Fibroblast of the conjunctiva (primary cell): ENCODE measurements at regions not wholly inside any gene's neighbourhood (a gene's known extent, or its start where the extent isn't known, plus 50 kb on each side); places are given as distances from the start of the nearest gene placed in this dataset.

Experiments
- DNase-seq: peaks from one replicate; pipeline ENCODE4 v3.0.0-alpha.2; 2010; ENCODE audit warnings: low read depth

DNA sequence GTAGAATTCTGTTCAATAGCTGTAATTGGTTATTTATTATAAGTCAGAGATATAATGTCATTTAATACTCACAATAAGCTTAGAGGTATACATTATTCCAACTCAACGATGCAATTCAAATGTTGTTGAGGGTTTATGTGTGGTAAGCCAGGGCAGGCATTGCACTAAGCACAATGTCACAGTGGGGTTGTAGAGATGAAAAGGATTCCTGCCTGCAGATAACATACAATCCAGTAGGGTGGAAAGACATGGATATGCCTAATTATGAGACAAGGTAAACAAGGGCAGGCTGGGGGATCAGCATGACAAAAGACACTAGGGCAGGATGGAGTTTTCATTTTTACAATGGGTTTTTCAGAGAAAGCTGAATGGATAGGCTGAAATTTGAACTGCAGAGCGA is 98.7 kb upstream of the PALM2AKAP2 start:
- no peak for DNase-seq

DNA sequence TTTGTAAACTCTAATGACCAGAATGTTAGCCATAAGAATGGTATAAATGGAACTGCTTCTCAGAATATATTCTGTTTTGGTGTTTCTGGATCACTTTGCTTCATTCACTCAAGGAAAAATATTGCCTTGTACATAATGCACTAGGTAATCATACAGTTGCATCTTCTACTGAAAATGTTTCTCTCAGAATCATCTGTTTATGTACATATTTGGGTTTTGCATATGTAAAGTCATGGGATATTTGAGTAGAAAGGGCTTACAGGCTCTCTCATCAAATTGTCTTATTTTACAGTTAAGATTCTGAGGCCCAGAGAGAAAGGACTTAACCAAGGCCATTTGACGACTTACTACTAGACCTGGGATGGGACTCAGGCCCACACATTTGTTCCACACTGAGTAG is 97.8 kb upstream of the PALM2AKAP2 start:
- DNase-seq = no peak

DNA sequence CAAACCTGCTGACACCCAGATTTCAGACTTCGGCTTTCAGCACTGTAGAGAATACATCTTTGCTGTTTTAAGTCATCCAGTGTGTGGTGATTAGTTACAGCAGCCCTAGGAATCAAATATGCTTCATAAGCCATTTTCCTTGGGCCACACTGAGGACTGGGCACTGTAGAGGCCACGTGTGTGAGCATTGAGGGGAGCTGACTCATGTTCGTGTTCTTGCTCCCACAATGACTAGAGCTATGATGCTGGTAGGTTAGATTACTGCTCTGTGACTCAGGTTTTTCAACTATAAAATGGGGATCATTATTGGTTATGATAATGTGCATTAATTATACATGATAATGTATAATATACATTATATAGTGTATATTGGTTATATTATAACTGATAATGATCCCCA is 96.5 kb upstream of the PALM2AKAP2 start:
- no peak for DNase-seq

DNA sequence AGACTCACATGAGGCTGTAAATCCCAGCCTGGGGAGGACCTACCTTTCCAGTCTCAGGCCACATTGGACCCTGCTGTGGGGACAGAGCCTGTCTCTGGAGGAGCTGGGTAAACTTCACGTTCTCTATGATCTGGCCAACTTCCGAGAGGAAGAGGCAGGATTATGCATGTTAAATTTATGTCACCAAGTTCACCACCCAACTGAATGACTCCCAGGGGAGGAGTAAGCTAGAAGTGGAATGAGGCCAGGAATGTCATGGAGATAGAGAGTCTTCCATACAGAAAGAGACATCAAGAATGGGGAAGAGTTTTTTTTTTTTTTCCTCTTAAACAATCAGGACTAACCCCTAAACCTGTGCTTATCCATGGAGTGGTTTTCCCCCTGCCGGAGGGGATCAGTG is 90.3 kb upstream of the PALM2AKAP2 start:
- DNase-seq = no peak

DNA sequence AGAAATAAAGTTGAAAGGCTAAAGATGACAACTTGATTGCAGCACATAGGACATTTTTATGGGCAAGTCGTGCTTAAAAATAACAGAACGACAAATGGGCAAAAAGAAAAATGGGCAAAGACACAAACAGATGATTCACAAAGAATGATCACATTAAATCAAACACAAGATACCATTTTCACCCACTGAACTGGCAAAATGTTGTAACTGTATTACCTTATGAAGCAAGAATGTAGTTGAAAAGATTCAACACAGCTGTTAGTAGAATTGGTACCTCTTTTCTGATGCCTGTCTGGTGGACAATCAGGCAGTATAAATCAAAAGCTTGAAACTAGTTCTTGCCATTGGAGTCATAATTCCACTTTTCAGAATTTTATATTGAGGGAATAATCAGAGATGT is 81.0 kb upstream of the PALM2AKAP2 start:
- DNase-seq = no peak

DNA sequence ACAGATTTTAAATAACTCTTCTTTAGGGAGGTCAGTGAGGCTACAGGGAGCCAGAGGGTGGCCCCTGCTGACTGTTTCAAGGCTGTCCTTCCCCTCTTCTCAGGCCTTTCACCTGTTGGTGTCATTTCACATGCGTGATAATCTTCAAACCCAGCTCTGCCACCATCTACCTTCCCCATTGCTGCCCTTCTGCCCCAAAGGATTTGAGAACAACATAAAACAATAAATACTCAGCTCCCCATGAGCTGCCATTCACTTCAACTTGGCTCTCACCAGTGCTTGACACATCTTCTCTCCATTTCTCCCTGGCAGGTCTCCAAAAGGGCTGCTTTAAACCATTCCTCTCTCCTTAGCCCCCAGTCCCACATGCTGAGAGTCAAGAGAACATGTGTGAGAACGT is 75.5 kb upstream of the PALM2AKAP2 start:
- DNase-seq = no peak

DNA sequence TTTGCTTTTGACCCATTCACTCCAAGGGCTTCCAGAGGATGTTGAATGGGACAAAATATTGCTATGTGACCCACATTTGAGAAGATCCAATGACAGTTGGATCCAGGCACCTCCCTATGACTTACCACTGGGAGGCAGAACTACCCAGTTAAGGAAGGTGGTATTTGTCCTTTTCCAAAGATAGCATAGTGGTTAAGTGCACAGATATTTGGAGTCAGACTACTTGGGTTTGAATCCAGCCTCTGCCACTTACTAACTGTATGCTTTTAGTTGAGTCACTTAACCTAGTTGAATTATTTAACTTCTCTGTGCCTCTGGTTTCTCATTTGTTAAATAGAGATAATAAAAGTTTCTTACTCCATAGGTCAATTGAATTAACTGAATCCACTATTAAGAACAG is 74.5 kb upstream of the PALM2AKAP2 start:
- DNase-seq = no peak

DNA sequence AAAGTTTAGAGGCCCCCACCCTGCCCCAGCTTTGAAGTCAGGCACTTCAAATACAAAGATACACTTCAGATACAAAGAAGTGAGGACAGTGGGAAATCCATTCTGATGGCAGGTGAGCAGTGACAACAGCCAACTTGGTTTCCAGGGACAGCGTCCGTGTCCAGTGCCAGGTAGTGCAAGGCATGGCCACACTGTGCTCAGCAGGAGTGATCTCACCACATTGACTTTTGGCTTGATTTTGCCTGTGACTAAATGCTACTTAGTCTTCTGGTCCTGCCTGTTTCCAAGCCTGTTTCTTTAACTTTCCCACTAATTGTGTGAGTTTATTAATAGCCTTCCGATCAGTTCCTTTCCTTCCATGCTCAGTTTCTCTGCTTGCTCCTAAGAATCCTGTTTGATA is 72.6 kb upstream of the PALM2AKAP2 start:
- DNase-seq = no peak

DNA sequence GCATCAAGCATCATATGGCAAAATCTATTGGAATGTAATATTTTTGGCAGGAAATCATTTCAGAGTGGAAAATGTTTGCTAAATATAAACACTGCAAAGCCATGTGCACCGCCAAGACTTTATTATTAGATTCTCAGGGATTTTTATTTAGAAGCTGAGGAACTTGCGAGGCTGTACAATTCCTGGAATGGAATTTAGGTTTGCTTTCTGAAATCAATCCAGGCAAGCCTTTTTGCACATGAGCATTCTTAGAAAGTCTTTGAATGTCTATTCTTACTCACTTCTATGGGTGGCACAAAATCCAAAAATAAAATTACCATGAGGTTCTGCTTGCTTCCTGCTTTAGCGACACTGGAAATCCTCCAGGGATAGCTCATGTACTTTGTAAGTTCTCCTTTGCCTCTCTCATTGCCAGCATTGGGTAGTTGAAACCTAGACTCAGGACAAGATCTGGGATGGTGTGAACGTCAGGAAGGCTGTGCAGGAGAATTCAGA is 71.5 kb upstream of the PALM2AKAP2 start:
- no peak for DNase-seq

DNA sequence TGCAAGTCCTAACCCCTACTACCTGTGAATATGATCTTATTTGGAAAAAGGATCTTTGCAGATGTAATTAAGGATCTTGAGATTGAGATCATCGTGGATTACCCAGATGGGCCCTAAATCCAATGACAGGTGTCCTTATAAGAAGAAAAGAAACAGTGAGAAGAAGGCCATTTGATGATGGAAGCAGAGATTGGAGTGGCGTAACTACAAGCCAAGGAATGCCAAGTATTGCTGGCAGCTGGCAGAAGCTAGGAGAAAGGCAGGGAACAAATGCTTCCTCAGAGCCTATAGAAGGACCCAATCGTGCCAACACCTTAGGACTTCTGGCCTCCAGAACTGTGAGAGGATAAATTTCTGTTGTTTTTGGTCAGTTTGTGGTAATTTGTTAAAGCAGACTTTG is 70.1 kb upstream of the PALM2AKAP2 start:
- no peak for DNase-seq

DNA sequence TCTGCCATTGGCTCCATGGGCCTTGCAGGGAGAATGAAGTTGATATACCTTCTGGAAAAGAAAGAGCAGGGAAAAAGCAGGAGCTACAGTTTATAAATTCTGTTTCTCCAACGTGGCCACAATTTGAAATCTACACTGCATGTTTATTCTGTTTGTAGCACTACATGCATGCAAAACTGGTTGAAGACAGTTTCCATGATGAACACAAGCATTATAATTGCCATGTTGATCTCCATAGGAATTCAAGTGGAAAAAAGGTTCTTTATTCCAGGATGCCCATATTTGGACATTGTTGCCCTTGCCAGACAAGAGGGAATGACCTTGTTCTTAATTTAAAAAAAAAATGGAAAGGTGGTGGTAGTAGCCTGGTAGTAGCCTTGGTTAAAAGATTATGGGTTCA is 69.2 kb upstream of the PALM2AKAP2 start:
- no peak for DNase-seq

DNA sequence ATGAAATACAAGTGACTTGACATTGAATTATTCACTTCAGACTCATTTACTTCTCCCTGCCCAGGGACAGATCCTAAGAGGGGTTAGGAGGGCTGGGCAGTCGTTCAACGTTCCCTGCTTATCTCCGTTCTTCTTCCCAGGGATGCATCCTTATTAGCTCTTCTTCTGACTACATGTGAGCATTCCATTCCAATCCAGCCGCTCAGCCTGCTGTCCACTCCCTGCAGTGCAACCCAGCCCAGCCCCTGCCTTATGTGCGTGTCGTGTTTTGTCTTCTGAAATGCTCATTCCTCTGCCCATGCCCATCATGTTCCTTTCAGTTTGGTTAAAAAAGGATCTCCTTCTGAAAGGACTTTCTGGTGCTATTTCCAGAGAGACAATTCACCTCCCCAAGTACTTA is 64.7 kb upstream of the PALM2AKAP2 start:
- DNase-seq = no peak

DNA sequence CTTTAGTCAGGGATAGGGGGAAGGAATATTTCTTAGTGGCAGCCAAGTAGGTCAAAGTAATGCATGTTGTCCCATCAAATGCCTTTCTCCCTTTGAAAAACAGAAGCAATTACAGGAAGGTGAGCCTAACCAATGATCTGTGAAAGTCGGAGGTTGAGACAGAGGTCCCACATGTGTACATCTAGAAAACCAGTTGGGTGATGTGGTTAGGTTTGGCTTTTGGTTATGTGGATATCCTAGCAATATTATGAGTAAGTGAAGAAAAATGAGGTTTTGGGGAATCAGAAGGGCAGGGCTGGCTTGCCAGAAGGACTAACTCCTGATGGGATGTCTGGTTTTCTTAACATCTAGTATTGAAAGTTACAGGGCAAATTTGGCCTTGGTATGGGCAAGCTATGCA is 63.4 kb upstream of the PALM2AKAP2 start:
- no peak for DNase-seq

DNA sequence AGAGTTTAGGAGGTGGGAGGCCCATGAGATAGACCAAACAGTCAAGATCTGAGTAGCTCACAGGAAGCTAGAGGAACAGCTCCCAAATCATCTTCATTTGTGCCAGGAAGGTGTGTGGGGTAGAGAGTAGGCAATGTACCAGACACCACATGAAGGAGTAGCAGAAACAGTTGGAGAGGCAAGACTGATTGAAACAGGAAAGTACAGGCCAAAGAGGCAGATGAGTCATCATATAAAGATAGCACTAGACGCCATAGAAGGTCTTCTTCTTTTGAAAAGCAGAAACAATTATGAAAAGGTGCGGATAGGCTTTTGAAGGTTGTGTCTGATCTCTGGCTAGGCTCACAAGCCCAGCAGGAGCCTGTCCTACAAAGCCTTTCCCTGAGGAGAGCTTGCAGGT is 62.7 kb upstream of the PALM2AKAP2 start:
- DNase-seq = no peak

DNA sequence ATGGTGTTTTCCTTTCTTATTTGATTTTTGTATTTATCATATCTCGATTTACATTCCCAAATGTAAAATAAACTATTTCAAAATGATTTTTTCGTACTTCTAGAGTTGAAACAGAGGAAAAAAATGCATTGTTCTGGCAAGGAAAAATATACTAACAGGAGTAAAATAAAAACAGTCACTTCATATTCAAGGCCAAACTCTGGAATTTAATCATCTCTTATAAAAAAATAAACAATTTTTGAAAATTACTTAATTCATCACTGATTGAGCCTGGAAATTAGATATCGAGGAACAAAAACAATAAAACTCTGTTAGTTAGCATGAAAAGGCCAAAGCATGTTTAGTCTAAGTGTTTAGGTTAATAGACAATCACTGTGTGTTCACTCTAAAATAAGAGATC is 61.1 kb upstream of the PALM2AKAP2 start:
- DNase-seq = no peak

DNA sequence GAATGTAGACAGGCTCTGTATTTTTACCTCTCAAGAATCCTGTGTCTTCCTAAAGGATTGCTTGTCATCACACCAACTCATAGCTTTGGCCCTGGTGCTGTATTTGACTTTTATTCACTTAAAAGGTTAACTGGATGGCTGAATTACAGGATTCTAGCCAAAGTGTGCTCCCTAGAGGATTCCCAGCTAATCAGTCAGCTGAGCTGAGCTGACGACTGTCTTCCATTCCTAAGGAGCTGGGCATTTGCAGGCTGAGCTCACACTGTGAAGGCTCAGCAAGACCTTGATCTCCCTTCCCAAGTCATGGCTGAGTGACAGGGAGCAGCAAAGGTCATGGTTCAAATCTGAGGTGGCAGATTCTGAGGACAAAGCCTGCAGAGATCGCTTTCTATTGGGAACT is 59.0 kb upstream of the PALM2AKAP2 start:
- no peak for DNase-seq

DNA sequence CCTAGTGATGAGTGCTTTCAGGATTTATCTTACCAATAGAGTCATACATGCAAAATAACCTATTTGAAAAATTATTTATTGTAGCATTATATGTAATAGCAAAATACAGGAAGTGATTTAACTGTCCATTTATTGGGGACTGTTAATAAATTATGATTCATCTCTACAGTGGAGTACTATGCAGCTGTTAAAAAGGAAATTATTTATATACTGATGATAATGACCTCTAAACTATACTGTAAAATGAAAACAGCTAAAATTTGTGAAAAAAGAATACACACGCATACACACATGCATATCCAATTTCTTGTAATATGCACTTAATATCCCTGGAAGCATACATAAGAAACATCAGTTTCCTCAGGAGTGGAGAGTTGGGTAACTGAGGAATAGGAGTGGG is 58.0 kb upstream of the PALM2AKAP2 start:
- DNase-seq = no peak

DNA sequence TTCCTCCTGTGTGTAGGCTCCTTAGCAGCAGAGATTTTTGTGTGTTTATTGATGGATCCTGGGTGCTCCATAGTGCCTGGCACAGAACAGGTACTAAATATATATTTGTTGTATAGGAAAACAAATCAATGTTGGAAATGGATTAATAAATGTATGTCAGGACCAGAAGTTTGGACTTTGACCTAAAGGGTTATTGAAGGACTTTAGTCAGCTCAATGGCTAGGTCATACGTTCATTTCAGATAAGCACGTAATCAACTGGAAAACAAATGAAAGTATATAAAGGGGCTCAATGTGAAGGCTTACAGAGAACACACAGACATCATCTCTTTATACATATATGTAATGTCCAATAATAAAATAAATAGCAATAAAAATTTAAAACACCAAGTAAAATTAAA is 56.2 kb upstream of the PALM2AKAP2 start:
- DNase-seq = no peak

DNA sequence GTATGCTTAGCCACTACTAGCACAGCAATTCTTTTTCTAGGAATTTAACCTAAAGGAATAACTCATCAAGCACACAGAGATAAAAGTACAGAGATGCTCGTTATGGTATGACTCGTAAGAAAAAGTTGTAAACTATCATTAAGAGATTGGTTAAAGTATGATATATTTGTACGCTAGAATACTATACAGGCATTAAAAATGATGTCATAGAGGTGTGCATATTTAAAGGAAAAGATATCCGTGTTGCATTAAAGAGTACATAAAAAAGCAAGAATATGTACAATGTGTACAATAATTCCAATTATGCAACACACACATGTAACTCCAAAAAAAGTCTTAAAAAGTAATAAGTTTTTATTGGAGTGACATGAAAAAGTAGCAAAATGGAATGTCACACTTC is 54.5 kb upstream of the PALM2AKAP2 start:
- DNase-seq = no peak

DNA sequence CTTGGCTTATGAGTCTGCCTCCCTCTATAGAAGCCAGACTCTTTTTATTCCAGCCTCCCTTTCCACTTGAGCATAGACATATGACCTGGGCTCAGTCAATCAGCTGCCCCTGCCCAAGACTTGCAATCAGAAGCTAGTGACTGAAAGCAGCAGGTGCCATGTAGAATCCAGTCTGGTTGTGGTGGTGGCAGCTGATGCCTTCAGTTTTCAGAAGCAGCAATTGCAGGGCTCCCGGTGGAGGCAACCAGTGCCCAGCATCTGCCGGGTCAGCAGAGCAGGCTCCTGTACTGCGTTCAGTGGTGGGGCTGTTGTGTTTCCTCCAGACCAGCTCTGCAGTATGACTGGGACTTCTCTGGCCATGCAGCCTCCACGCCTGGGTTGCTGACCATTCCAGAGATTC is 53.9 kb upstream of the PALM2AKAP2 start:
- DNase-seq = no peak

DNA sequence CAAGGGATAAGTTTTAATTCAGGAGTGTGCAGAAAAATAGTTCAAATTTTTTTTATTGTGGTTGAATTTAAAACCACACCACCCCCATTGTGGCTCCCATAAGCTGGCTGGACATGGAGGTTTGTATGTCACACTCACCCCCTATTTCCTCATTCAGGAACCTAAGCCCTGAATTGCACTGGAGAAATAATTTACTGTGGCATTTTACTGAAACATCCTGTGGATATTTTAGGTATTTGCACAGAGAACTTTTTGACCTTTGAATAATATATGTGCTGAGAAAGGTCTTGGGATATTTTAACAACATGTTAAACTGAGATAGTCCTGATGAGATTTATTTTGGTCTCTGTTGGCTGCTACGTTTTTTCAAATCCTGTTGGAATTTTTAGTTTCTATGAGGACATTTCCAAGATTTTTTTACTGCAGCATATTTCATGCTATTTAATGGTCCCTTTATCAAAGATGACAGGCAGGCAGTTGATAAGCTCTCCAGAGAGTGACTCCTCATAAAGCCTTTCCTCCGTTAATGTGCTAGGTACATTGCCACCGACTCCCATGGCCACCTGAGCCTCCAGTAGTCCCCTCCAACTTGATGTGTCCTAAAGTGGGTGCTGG is 51.2 kb upstream of the PALM2AKAP2 start:
- DNase-seq = no peak

DNA sequence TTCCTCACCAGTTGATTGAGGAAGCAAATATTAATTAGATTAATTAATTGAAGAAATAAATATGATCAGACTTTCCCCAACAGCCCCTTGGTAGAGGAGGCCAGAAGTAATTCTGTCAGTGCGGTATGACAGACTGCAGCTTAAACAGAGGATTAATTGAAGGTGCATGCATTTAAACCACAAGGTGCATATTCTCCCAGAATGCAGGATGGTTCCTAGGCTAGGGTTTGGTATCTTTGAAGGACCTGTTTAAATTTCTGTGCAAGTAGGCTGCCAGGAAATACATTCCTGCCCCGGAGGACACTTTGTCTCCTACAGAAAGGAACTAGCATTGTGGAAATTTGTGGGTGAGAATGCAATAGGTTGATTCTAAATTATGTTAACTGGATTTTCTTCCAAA is 50.5 kb upstream of the PALM2AKAP2 start:
- no peak for DNase-seq
